Muscle layer of duodenum (tissue), 2 donors: ENCODE measurements at regions not wholly inside any gene's neighbourhood (a gene's known extent, or its start where the extent isn't known, plus 50 kb on each side); places are given as distances from the start of the nearest gene placed in this dataset.
"Not testable (repeated sequence)": the region's sequence is repeated elsewhere in the genome, so short reads cannot be mapped to it uniquely, and the experiment has no call there.

Experiments
- H3K27ac ChIP-seq: one replicate; pipeline ENCODE4 v1.7.0; 2013; ENCODE audit warnings: mild to moderate bottlenecking, low read length
- H3K27me3 ChIP-seq: one replicate; pipeline ENCODE4 v1.7.0; 2013; ENCODE audit warnings: low read depth, mild to moderate bottlenecking, control low read depth, low read length
- H3K36me3 ChIP-seq, 2 donors: one replicate each; pipeline ENCODE4 v1.7.0; 2013; ENCODE audit warnings: low read length in 2 of 2, control low read depth in 1 of 2, mild to moderate bottlenecking in 1 of 2; ENCODE audit not compliant: insufficient read depth in 2 of 2, control insufficient read depth in 1 of 2
- H3K4me1 ChIP-seq, 2 donors: one replicate each; pipeline ENCODE4 v1.7.0; 2013; ENCODE audit warnings: low read length in 2 of 2, mild to moderate bottlenecking in 2 of 2, control low read depth in 1 of 2, moderate library complexity in 1 of 2; ENCODE audit not compliant: insufficient read depth in 2 of 2, control insufficient read depth in 1 of 2
- H3K4me3 ChIP-seq, 2 donors: one replicate each; pipeline ENCODE4 v1.7.0; 2013; ENCODE audit warnings: low read length in 2 of 2, low read depth in 1 of 2, mild to moderate bottlenecking in 1 of 2
- H3K9me3 ChIP-seq, 2 donors: one replicate each; pipeline ENCODE4 v1.7.0; 2013; ENCODE audit warnings: low read length in 2 of 2, control low read depth in 1 of 2, mild to moderate bottlenecking in 1 of 2; ENCODE audit not compliant: control insufficient read depth in 1 of 2
- donor health status: healthy.

GRCh38 chrX:9393571-9393970, 71.3 kb upstream of the TBL1X start:
- H3K4me1 ChIP-seq, result peaks cover 0 to 3% of the 10 kb centered on the region in 2 donors
- H3K27me3 ChIP-seq, result no peaks in the 10 kb centered on the region
- no peak overlapping the region for H3K27ac ChIP-seq
- no peaks in the 10 kb centered on the region for H3K9me3 ChIP-seq
- no peaks in the 10 kb centered on the region for H3K36me3 ChIP-seq
- no peak overlapping the region for H3K4me3 ChIP-seq

GRCh38 chrX:9394212-9394611, 70.6 kb upstream of the TBL1X start:
- Histone ChIP-seq H3K9me3 (no peaks in the 10 kb centered on the region), H3K4me3 (no peak overlapping the region), H3K27me3 (no peaks in the 10 kb centered on the region), H3K36me3 (no peaks in the 10 kb centered on the region), H3K27ac (no peak overlapping the region), H3K4me1 (peaks cover 0 to 3% of the 10 kb centered on the region in 2 donors)

GRCh38 chrX:9396930-9397329, 67.9 kb upstream of the TBL1X start:
- Histone ChIP-seq H3K36me3 (no peaks in the 10 kb centered on the region), H3K4me1 (peaks cover 0 to 3% of the 10 kb centered on the region in 2 donors), H3K4me3 (no peak overlapping the region), H3K27ac (no peak overlapping the region), H3K27me3 (no peaks in the 10 kb centered on the region), H3K9me3 (no peaks in the 10 kb centered on the region)

GRCh38 chrX:9401051-9401450, 63.8 kb upstream of the TBL1X start:
- H3K27ac ChIP-seq, result no peak overlapping the region
- H3K27me3 ChIP-seq, result no peaks in the 10 kb centered on the region
- no peak overlapping the region for H3K4me3 ChIP-seq
- H3K36me3 ChIP-seq, result no peaks in the 10 kb centered on the region
- no peaks in the 10 kb centered on the region for H3K9me3 ChIP-seq
- peaks cover 0 to 3% of the 10 kb centered on the region in 2 donors for H3K4me1 ChIP-seq

GRCh38 chrX:9403374-9403773, 61.5 kb upstream of the TBL1X start:
- H3K27ac ChIP-seq, result no peak overlapping the region
- no peaks in the 10 kb centered on the region for H3K27me3 ChIP-seq
- H3K4me3 ChIP-seq, result no peak overlapping the region
- H3K9me3 ChIP-seq, result no peaks in the 10 kb centered on the region
- no peaks in the 10 kb centered on the region for H3K36me3 ChIP-seq
- no peaks in the 10 kb centered on the region for H3K4me1 ChIP-seq

- not testable (repeated sequence) for H3K27me3 ChIP-seq, H3K4me3 ChIP-seq, H3K4me1 ChIP-seq, H3K27ac ChIP-seq, H3K9me3 ChIP-seq, H3K36me3 ChIP-seq
These were observed 59.2 kb upstream of the TBL1X start for GRCh38 chrX:9405635-9406034.

GRCh38 chrX:9410889-9411288, 54.0 kb upstream of the TBL1X start:
- H3K4me1 ChIP-seq, H3K36me3 ChIP-seq, H3K27ac ChIP-seq, H3K9me3 ChIP-seq, H3K27me3 ChIP-seq, H3K4me3 ChIP-seq: not testable (repeated sequence)

GRCh38 chrX:9411682-9412081, 53.2 kb upstream of the TBL1X start:
- H3K27me3 ChIP-seq, H3K9me3 ChIP-seq, H3K36me3 ChIP-seq, H3K27ac ChIP-seq, H3K4me3 ChIP-seq, H3K4me1 ChIP-seq: not testable (repeated sequence)

- no peak overlapping the region for H3K4me3 ChIP-seq
- H3K27ac ChIP-seq, result no peak overlapping the region
- H3K4me1 ChIP-seq, result no peaks in the 10 kb centered on the region
- H3K9me3 ChIP-seq, result no peaks in the 10 kb centered on the region
- no peaks in the 10 kb centered on the region for H3K27me3 ChIP-seq
- H3K36me3 ChIP-seq, result no peaks in the 10 kb centered on the region
These were observed 50.4 kb upstream of the TBL1X start for GRCh38 chrX:9414416-9414815.
